ENCODE measurements at regions not wholly inside any gene's neighbourhood (a gene's known extent, or its start where the extent isn't known, plus 50 kb on each side); places are given as distances from the start of the nearest gene placed in this dataset.

- FAIRE-seq, result no peak
- DNase-seq (ENCODE audit: insufficient read length, low spot score), result no peak
- TF ChIP-seq, protein P1, sequence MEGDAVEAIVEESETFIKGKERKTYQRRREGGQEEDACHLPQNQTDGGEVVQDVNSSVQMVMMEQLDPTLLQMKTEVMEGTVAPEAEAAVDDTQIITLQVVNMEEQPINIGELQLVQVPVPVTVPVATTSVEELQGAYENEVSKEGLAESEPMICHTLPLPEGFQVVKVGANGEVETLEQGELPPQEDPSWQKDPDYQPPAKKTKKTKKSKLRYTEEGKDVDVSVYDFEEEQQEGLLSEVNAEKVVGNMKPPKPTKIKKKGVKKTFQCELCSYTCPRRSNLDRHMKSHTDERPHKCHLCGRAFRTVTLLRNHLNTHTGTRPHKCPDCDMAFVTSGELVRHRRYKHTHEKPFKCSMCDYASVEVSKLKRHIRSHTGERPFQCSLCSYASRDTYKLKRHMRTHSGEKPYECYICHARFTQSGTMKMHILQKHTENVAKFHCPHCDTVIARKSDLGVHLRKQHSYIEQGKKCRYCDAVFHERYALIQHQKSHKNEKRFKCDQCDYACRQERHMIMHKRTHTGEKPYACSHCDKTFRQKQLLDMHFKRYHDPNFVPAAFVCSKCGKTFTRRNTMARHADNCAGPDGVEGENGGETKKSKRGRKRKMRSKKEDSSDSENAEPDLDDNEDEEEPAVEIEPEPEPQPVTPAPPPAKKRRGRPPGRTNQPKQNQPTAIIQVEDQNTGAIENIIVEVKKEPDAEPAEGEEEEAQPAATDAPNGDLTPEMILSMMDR (IDR thresholded peaks at IDR 0.05; ENCODE audit: insufficient read depth, missing control alignments), result no peak
These were observed 275.1 kb upstream of the GJB5 start for GRCh38 chr1:34479731-34480130.

GRCh38 chr1:34488080-34488708, 266.7 kb upstream of the GJB5 start:
- TF ChIP-seq, protein P1 (IDR thresholded peaks at IDR 0.05; ENCODE audit: insufficient read depth, missing control alignments), result no peak
- FAIRE-seq, result no peak
- DNase-seq (ENCODE audit: insufficient read length, low spot score), result no peak

- TF ChIP-seq, protein P1 (IDR thresholded peaks at IDR 0.05; ENCODE audit: insufficient read depth, missing control alignments), result no peak
- DNase-seq (ENCODE audit: insufficient read length, low spot score) (no peak), FAIRE-seq (no peak)
These were observed 254.4 kb upstream of the GJB5 start for GRCh38 chr1:34500451-34500850.

DNA sequence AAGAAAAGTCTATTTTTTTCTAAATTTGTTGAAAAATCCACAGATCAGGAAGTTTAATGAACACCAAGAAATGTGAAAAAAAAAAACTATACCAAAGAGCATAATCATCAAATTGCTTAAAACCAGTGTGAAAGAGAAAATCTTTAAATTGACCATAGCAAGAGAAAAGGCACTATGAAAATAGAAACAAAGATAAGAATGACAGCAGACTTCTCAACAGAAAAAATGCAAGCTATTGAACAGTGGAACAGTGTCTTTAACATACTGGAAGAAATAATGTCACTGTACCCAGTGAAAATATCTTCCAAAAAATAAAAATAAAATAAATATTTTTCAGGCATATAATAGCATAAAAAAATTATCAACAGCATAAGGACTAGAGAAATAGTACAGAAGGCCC, 243.0 kb upstream of the GJB5 start:
- DNase-seq (ENCODE audit: insufficient read length, low spot score) (no peak), FAIRE-seq (no peak)
- TF ChIP-seq, protein P1 (IDR thresholded peaks at IDR 0.05; ENCODE audit: insufficient read depth, missing control alignments), result no peak

- DNase-seq (ENCODE audit: insufficient read length, low spot score) (no peak), FAIRE-seq (no peak)
- TF ChIP-seq, protein P1 (IDR thresholded peaks at IDR 0.05; ENCODE audit: insufficient read depth, missing control alignments), result no peak
These were observed 236.6 kb upstream of the GJB5 start for GRCh38 chr1:34518146-34518699.

DNA sequence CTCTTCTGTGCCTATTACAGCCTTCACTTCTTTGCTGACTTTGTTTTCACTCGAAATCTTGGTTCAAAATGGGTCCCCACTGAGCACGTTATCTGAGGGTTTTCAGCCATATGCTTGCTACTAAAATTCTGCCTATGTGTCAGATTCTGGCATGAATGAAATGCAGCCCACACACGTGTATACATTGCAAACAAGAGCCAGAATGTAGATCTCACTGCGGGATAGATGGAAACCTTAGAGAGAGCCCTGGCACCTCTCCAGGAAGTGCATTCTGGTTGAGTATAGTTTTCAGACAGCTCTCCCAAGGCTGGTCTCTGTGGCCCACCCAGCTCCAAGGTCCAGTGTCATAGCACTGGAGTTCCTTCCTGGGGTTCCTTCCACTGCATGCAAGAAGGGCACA, 234.7 kb upstream of the GJB5 start:
- TF ChIP-seq, protein P1 (IDR thresholded peaks at IDR 0.05; ENCODE audit: insufficient read depth, missing control alignments), result no peak
- no peak for FAIRE-seq
- DNase-seq (ENCODE audit: insufficient read length, low spot score), result no peak

DNA sequence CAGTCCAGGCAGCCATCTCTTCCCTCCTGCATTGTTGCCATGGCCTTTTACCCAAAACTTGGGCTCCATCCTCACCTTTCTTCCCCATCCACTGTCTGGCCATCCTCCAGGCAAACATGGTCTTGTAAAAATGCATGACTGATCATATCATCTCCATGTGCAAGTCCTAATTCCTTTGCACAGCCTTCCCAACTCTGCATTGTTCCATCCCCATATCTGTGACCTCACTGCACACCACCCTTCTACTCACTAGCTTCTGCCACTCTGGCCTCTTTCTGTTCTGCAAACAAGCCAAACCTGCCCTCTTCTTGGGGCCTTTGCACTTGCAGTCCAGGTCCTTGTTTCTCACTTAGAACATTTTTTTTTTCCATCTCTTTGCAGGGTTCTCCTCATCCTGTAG, 230.1 kb upstream of the GJB5 start:
- FAIRE-seq, result no peak
- no peak for DNase-seq (ENCODE audit: insufficient read length, low spot score)
- TF ChIP-seq, protein P1 (IDR thresholded peaks at IDR 0.05; ENCODE audit: insufficient read depth, missing control alignments), result no peak
